ENCODE measurements at regions not wholly inside any gene's neighbourhood (a gene's known extent, or its start where the extent isn't known, plus 50 kb on each side); places are given as distances from the start of the nearest gene placed in this dataset.

GRCh38 chr3:27927882-27928281 is 205.8 kb upstream of the EOMES start:
- no peak for DNase-seq (ENCODE audit: low read depth in 2 of 2)
- H3K4me3 ChIP-seq (replicated peaks in 1 of 2; ENCODE audit: low read depth in 2 of 2, low read length in 2 of 2), result no peak overlapping the region
- TF ChIP-seq CTCF (IDR thresholded peaks at IDR 0.05; ENCODE audit: low read depth, low read length), result no peak

GRCh38 chr3:27930052-27930602 is 208.0 kb upstream of the EOMES start:
- DNase-seq (ENCODE audit: low read depth in 2 of 2), result no peak
- TF ChIP-seq CTCF (IDR thresholded peaks at IDR 0.05; ENCODE audit: low read depth, low read length), result no peak
- no peak overlapping the region for H3K4me3 ChIP-seq (replicated peaks in 1 of 2; ENCODE audit: low read depth in 2 of 2, low read length in 2 of 2)

GRCh38 chr3:27935492-27935891 is 213.4 kb upstream of the EOMES start:
- no peak for TF ChIP-seq CTCF (IDR thresholded peaks at IDR 0.05; ENCODE audit: low read depth, low read length)
- H3K4me3 ChIP-seq (replicated peaks in 1 of 2; ENCODE audit: low read depth in 2 of 2, low read length in 2 of 2), result no peak overlapping the region
- no peak for DNase-seq (ENCODE audit: low read depth in 2 of 2)

GRCh38 chr3:27939521-27939920 is 217.4 kb upstream of the EOMES start:
- no peak overlapping the region for H3K4me3 ChIP-seq (replicated peaks in 1 of 2; ENCODE audit: low read depth in 2 of 2, low read length in 2 of 2)
- peak in 1 of 2 donors; percentile 4 for DNase-seq (ENCODE audit: low read depth in 2 of 2)
- no peak for TF ChIP-seq CTCF (IDR thresholded peaks at IDR 0.05; ENCODE audit: low read depth, low read length)

GRCh38 chr3:27939940-27940339 is 217.8 kb upstream of the EOMES start:
- no peak for TF ChIP-seq CTCF (IDR thresholded peaks at IDR 0.05; ENCODE audit: low read depth, low read length)
- DNase-seq (ENCODE audit: low read depth in 2 of 2), result peak; percentile 45 to 63

GRCh38 chr3:27943106-27943505 is 221.0 kb upstream of the EOMES start:
- peak; percentile 43 to 45 for DNase-seq (ENCODE audit: low read depth in 2 of 2)
- peak; percentile 59 for TF ChIP-seq CTCF (IDR thresholded peaks at IDR 0.05; ENCODE audit: low read depth, low read length)
- H3K4me3 ChIP-seq (replicated peaks in 1 of 2; ENCODE audit: low read depth in 2 of 2, low read length in 2 of 2), result no peak overlapping the region

More at GRCh38 chr3:27939940-27940339, 217.8 kb upstream of the EOMES start:
- H3K4me3 ChIP-seq (replicated peaks in 1 of 2; ENCODE audit: low read depth in 2 of 2, low read length in 2 of 2), result no peak overlapping the region

- DNase-seq (ENCODE audit: low read depth in 2 of 2), result no peak
- H3K4me3 ChIP-seq (replicated peaks in 1 of 2; ENCODE audit: low read depth in 2 of 2, low read length in 2 of 2), result no peak overlapping the region
- TF ChIP-seq CTCF (IDR thresholded peaks at IDR 0.05; ENCODE audit: low read depth, low read length), result no peak
Observed at GRCh38 chr3:27945229-27945628, 223.1 kb upstream of the EOMES start.

Measured in cardiac fibroblast (primary cell).